ENCODE measurements at regions not wholly inside any gene's neighbourhood (a gene's known extent, or its start where the extent isn't known, plus 50 kb on each side); places are given as distances from the start of the nearest gene placed in this dataset.
"Not testable (repeated sequence)": the region's sequence is repeated elsewhere in the genome, so short reads cannot be mapped to it uniquely, and the experiment has no call there.

DNA sequence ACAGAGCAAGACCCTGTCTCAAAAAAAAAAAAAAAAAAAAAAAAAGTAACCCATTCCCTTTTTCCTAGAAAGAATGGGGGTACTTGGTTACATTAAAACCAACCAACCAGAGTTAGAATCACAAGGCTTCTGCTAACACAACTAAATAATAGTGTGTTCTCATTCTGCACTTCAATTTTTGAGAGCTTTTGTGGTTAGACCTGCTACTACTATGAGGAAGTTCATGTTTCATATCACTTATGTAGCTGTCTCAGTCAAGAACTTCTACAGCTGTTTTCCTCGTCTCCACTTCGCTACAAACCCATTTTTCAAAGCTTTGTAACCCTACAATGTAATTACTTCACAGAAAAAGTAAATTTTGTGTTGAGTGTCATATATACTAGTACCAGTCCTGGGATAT, 58.3 kb downstream of the PDHA2 start:
- DNase-seq: no peak

DNA sequence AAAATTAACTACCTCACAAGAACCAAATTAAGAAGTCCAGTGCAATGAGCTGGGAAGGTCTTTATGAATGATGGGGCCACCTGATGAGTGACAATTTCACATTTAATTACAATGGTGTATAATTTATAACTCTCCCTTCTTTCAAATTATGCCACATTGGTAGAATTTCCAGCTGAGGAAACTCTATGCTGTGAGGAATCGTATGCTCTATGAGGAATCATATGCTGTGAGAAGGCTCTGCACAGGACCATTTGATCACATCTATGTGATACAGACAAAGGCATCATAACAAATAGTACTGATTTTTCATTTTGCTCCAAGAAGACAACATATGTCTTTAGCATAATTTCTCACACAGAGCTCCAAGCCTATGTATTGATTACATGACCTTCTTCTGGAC, 69.3 kb downstream of the PDHA2 start:
- DNase-seq: no peak

DNA sequence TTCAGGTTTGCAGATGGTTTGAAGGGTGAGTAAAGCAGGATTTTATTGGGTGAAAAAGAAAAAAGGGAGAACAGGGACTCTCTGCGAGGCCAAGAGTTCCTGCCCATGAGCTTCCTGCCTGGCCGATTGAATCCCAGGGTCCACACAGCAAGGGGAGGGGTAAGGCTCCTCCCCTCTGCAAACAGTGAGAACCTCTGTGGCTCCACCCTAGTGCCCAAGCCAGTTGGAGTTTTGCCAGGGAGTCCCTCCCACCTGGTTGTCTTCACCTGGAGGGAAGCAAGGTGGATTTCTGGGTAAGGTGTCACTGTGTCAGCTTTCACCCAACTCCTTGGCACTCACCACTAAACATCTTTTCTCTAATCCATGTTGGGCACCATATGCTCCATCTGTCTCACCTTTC, 70.9 kb downstream of the PDHA2 start:
- no peak for DNase-seq

DNA sequence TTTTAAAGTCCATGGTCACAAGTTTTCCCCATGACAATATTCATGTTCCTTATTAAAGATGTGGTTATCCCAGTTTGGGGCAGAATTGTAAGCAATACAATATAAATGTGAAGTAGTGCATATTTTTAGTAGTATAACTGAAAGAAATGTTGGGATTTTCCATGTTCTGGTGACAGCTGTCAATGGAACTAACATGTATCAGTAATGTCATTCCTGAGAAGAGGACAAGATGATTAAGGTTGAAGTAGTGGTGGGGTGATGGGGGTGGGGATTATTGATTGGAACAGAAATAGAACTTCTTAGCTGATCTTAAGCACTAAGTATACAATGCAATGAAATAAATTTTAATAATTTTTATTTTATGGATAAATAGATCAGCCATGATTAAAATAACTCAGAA, 81.6 kb downstream of the PDHA2 start:
- DNase-seq: no peak

- no peak for DNase-seq
Measured at GRCh38 chr4:95929448-95930064, 89.7 kb downstream of the PDHA2 start.

GRCh38 chr4:95939141-95939540, 99.2 kb downstream of the PDHA2 start:
- DNase-seq: no peak

DNA sequence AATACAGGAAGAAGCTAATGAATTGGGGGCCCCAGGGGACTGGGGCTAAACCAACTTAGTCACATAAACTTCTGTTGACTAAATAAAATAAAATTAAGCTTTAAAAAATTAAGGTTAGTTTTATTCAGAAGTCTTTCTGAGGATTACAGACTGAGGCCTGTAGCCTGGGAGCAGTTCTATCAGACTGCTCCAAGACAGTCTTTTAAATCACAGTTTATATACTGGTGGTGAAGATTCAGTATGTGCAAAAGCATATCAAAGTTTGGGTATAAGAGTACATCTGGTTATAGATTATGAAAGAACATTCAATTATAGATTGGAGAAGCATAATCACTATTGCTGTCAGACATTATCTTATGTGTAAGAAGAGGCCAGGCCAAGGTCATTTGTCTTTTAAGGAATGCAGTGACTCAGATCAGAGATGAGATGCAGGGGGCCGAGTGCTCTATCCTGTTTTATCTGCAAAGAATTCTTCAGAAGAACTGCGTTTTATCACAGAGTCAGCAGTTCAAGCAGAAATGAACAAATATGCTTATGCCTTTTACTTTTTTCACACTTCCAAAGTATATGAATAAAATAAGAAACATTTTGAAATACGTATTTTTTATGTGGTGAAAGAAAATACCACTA, 109.4 kb downstream of the PDHA2 start:
- DNase-seq: no peak

- no peak for DNase-seq
Measured at GRCh38 chr4:95949808-95950207, 109.9 kb downstream of the PDHA2 start.

GRCh38 chr4:95952538-95952937, 112.6 kb downstream of the PDHA2 start:
- not testable (repeated sequence) for DNase-seq

GRCh38 chr4:95956094-95956493, 116.2 kb downstream of the PDHA2 start:
- DNase-seq: no peak

DNA sequence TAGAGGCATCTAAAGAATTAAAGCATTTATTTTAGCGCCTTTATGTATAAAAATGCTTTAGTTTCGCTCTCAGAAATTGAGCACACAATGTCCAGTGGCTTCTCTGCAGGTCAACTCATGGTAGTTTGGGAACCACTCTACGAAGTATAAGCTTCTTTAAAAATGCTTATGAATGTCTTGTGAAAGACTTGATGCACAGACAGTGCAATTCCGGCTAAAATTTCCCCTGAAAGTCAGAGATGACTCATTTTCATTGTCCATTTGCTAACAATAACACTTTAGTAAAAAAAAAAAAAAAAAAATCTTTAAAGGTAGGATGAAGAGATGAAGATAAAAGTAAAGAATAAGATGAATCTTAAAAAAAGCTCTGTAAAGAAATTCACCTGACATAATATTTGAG, 117.2 kb downstream of the PDHA2 start:
- no peak for DNase-seq

DNA sequence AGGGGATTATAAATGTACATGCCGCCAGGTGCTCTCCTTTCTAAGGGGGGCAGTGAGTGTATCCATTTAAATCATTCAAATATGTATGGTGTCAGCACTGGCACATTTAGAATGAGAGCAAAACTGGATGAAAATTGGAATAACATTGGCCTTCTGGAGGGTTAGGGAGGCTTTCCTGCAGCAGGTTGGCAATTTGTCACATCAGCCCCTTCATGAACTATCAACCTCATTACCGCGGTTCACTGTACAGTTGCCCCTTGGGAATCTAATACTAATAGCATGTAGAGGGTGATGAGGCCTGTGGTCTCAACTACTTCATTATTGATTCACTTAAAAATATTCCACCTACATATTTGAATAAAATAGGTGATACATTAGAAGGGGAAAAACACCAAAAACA, 117.9 kb downstream of the PDHA2 start:
- no peak for DNase-seq

DNA sequence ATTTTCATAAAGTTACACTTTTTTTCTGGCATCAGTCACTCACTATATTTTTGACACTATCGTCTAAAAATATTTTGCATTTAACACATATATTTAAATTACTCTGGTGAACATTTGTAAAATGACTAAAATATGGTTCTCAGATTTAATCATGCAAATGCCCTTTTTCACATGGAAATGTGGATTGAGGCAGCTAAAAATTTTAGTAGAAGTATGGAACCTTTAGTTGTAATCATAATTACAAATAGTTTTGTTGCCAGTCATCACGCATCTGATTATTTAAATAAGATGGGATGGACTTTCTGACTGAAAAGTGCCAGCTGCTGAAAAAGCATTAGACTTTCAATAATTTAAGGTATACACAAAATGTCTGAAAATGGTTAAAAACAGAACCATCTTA, 119.3 kb downstream of the PDHA2 start:
- no peak for DNase-seq

GRCh38 chr4:95959633-95960032, 119.7 kb downstream of the PDHA2 start:
- DNase-seq: no peak

GRCh38 chr4:95963456-95963855, 123.6 kb downstream of the PDHA2 start:
- no peak for DNase-seq

DNA sequence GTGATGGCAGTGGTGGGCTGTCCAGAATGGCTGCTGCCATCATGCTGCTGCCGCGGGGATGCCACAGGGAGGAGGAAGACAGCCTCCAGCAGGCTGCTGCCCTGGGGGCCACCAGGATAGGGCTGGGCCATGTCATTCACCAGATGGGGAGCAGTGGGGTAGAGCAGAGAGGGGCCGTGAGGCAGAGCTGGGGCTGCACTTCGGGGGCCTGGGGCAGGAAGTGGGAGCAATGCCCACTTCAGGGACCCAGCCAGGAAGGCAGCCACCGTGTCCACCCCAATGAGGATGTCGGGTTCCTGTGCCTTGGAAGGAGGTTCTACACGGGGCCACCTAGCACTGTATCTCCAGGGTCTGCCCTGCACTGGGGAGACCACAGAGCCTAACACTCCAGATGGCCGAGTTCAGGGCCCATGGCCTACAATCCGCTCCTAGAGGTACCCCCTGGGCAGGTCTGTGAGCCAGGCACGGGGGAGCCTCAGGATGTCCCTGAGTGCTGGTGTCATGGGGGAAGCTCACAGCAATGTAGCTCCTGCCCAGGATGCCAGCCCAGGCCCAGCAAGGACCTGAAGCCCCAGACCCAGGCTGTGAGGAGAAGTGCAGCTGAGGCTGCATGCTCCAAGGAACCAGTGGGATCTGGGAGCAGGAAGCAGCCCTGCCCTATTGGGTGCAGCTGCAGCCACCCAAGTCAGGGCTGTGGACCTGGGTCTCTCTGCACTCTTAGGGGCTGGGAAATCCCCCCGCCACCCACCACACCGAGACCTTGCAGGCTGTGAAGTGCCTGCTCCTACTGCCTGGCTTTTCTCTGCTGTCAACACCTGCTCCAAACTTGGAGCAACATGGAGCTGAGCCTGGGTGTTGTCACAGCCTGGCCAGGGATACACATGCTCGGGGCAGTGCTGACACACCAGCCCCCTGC, 140.3 kb downstream of the PDHA2 start:
- DNase-seq: no peak

- DNase-seq: no peak
Measured at GRCh38 chr4:95980877-95981360, 141.0 kb downstream of the PDHA2 start.

DNA sequence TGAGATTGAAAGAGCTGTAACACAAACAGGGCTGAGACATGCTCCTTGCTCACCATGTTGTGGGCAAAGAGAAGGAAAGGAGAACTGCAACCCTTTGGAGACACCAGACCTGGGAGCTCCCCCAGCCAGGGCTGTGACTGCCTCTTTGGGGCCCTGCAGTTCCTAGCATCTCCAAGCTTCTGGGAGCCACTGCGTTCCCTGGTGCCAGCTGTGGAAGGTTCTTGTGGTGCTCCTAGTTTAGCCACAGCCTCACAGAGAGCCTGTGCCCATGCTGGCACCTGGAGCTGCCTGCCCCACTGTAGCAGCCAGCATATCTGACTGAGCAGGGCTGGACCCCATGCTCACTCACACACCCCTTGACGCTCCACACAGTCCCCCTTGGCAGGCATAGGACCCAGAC, 141.7 kb downstream of the PDHA2 start:
- DNase-seq: no peak

- no peak for DNase-seq
Measured at GRCh38 chr4:95982516-95982915, 142.6 kb downstream of the PDHA2 start.

DNA sequence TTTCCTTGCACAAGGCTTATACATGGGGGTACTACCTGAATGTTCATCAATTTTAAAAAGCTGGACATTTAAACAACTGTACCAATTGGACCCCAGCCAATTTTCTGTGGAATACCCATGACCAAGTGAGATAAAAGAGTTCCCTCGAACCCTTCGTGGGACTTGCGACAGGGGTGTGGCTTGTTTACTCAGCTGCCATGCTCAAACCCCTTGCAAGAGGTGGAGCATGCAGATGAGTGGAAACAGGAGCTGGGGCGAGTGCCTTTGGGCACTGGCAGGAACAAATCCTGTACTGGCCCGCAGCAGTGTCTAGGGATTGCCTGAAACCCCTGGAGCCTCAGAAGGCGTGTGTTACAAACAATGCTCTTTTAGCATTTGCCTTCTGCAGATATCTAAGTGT, 144.2 kb downstream of the PDHA2 start:
- DNase-seq: no peak

GRCh38 chr4:95985051-95985450, 145.2 kb downstream of the PDHA2 start:
- no peak for DNase-seq

- DNase-seq: no peak
Measured at GRCh38 chr4:95985791-95986550, 146.1 kb downstream of the PDHA2 start.

DNA sequence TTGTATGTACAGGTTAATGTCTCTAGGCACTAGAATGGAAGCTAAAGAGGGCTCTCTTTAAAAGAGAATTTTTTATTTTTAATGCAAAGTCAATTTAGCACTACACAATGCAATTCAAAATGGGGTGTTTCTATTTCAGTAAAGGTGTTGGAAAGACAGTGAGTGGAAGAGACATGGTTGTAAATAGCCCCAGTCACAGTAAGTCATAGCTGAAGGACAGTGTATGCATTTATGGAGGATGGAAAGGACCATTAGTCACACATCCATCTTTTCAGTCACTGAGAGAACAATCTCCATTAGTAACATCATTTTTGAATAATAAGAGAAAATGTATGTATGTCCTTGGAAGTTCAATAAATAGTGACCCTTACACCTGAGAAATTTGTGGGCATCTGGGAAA, 148.0 kb downstream of the PDHA2 start:
- DNase-seq: no peak

Data from SW 1271 (cell line).